ENCODE measurements at regions not wholly inside any gene's neighbourhood (a gene's known extent, or its start where the extent isn't known, plus 50 kb on each side); places are given as distances from the start of the nearest gene placed in this dataset.

- Histone ChIP-seq H4K5ac (ENCODE audit: insufficient read length, low read depth, low read length) (no peak overlapping the region), H2AFZ (ENCODE audit: low read length) (no peak overlapping the region), H3K79me1 (ENCODE audit: insufficient read depth, low read depth, low read length, poor library complexity, severe bottlenecking) (no peaks in the 10 kb centered on the region), H2AK5ac (ENCODE audit: insufficient read length, low read length) (no peak overlapping the region), H3K27me3 (ENCODE audit: insufficient read depth, low read length) (no peaks in the 10 kb centered on the region), H3K23ac (ENCODE audit: insufficient read length, low read depth, low read length) (no peak overlapping the region), H2BK15ac (ENCODE audit: low read depth, low read length) (no peak overlapping the region), H3K79me2 (ENCODE audit: insufficient read depth, low read length) (no peaks in the 10 kb centered on the region), H3K27ac (ENCODE audit: insufficient read length, low read depth, low read length) (no peak overlapping the region), H2BK120ac (ENCODE audit: low read depth, low read length, poor library complexity, severe bottlenecking) (no peak overlapping the region), H4K20me1 (ENCODE audit: control insufficient read depth, insufficient read depth, insufficient read length) (no peaks in the 10 kb centered on the region), H3K4ac (ENCODE audit: low read depth, low read length) (no peak overlapping the region), H3K4me2 (ENCODE audit: insufficient read depth, insufficient read length, low read length) (no peak overlapping the region), H3K56ac (ENCODE audit: insufficient read length, low read depth, low read length) (no peak overlapping the region), H3K23me2 (ENCODE audit: insufficient read length, low read depth, low read length, poor library complexity, severe bottlenecking) (no peaks in the 10 kb centered on the region), H4K8ac (replicated peaks; ENCODE audit: insufficient read length, low read depth, low read length) (no peak overlapping the region), H2BK20ac (ENCODE audit: low read depth, low read length, poor library complexity, severe bottlenecking) (no peak overlapping the region), H4K91ac (ENCODE audit: insufficient read length, low read depth, low read length) (no peak overlapping the region), H3K9ac (ENCODE audit: extremely low read depth, insufficient read length, low read length) (no peak overlapping the region), H3K9me3 (ENCODE audit: control insufficient read depth, low read depth, low read length) (no peaks in the 10 kb centered on the region), H3K18ac (ENCODE audit: insufficient read length, low read depth, low read length) (no peak overlapping the region), H2BK5ac (ENCODE audit: insufficient read length, low read length) (no peak overlapping the region), H2BK12ac (ENCODE audit: insufficient read length, low read depth, low read length) (no peak overlapping the region), H3T11ph (ENCODE audit: low read length) (no peak overlapping the region), H3K4me1 (ENCODE audit: insufficient read depth, low read length) (no peaks in the 10 kb centered on the region), H3K14ac (ENCODE audit: insufficient read depth, low read length) (no peak overlapping the region)
- no peak overlapping the region for H3K27ac Mint-ChIP-seq
- H3K4me1 Mint-ChIP-seq = no peaks in the 10 kb centered on the region
- no peak overlapping the region; a peak in 1 of 5 replicates for H3K4me3 Mint-ChIP-seq
- H3K36me3 Mint-ChIP-seq (ENCODE audit: insufficient read depth in 1 of 3, low read depth in 3 of 3) = peaks cover 2 to 5% (median 3%) of the 10 kb centered on the region in 3 experiments; a peak in 4 of 7 replicates
- DNase-seq = no peak
- no CpG with 5 or more reads among the region's 4 CpGs for WGBS (ENCODE audit: extremely low coverage, insufficient read length, low lambda C conversion rate)
- no peak for TF ChIP-seq CTCF (conservative IDR thresholded peaks at IDR 0.05)
- no peaks in the 10 kb centered on the region for H3K27me3 Mint-ChIP-seq (ENCODE audit: low read depth)
- H3K9me3 Mint-ChIP-seq = peaks cover 6 to 10% of the 10 kb centered on the region in 2 experiments; a peak in 4 of 5 replicates
Observed at GRCh38 chr6:48986845-48987244, 476.2 kb downstream of the MMUT start.

Data from H9 (cell line).